OCI-LY3 (cell line): ENCODE measurements at regions not wholly inside any gene's neighbourhood (a gene's known extent, or its start where the extent isn't known, plus 50 kb on each side); places are given as distances from the start of the nearest gene placed in this dataset.

Experiments used
- H2AFZ ChIP-seq: fragments of 200-600, 300-600 bp; shearing (Covaris generic); 2 replicates; pipeline ENCODE4 v1.6.0; 2014; ENCODE audit warnings: antibody characterized with exemption, low read depth, low read length
- H3K27ac ChIP-seq: fragments of 200-600, 300-600 bp; sonication (generic); 2 replicates; pipeline ENCODE4 v1.5.1; 2014; ENCODE audit warnings: mild to moderate bottlenecking, low read length, moderate library complexity, mixed read lengths
- H3K27me3 ChIP-seq: fragments of 200-600, 300-600 bp; sonication (generic); 2 replicates; pipeline ENCODE4 v1.6.1; 2014; ENCODE audit warnings: low read depth, low read length, mixed read lengths
- H3K36me3 ChIP-seq: fragments of 200-600, 300-600 bp; sonication (generic); replicated peaks from 2 replicates; pipeline ENCODE3; 2014; ENCODE audit warnings: low read depth, low read length, mixed read lengths
- H3K4me1 ChIP-seq: fragments of 300-600, 200-600 bp; sonication (generic); 2 replicates; pipeline ENCODE4 v1.6.1; 2014; ENCODE audit warnings: low read length, mixed read lengths
- H3K4me2 ChIP-seq: fragments of 200-600, 300-600 bp; sonication (generic); 2 replicates; pipeline ENCODE4 v1.6.1; 2014; ENCODE audit warnings: low read length, mixed read lengths
- H3K4me3 ChIP-seq: fragments of 300-600, 200-600 bp; sonication (generic); 2 replicates; pipeline ENCODE4 v1.5.1; 2014; ENCODE audit warnings: antibody characterized with exemption, mild to moderate bottlenecking, low read length, moderate library complexity
- H3K79me2 ChIP-seq: fragments of 300-600, 200-600 bp; shearing (Covaris generic); 2 replicates; pipeline ENCODE4 v1.6.1; 2014; ENCODE audit warnings: mild to moderate bottlenecking, low read length, mixed read lengths
- H3K9ac ChIP-seq: fragments of 300-600, 200-600 bp; shearing (Covaris generic); 2 replicates; pipeline ENCODE4 v1.6.0; 2014; ENCODE audit warnings: mild to moderate bottlenecking, low read length, moderate library complexity
- H3K9me3 ChIP-seq: fragments of 200-600, 300-600 bp; shearing (Covaris generic); 2 replicates; pipeline ENCODE4 v1.6.1; 2014; ENCODE audit warnings: low read length, mixed read lengths; ENCODE audit not compliant: insufficient read depth
- H4K20me1 ChIP-seq: fragments of 200-600, 300-600 bp; sonication (generic); 2 replicates; pipeline ENCODE4 v1.6.1; 2016; ENCODE audit warnings: low read length, mixed read lengths; ENCODE audit not compliant: insufficient read depth
- EZH2phosphoT487 ChIP-seq: fragments of 200-600 bp; shearing (Covaris generic); IDR thresholded peaks from 2 replicates; pipeline ENCODE4 v1.6.1; 2018; ENCODE audit warnings: antibody characterized with exemption, mixed run types, low read depth
- TF ChIP-seq, protein P1 (sequence below): fragments of 200-600, 300-600 bp; sonication (generic); IDR thresholded peaks from 2 replicates; pipeline ENCODE4 v1.5.1; 2014; ENCODE audit warnings: antibody characterized with exemption, low read length, low read depth

DNA sequence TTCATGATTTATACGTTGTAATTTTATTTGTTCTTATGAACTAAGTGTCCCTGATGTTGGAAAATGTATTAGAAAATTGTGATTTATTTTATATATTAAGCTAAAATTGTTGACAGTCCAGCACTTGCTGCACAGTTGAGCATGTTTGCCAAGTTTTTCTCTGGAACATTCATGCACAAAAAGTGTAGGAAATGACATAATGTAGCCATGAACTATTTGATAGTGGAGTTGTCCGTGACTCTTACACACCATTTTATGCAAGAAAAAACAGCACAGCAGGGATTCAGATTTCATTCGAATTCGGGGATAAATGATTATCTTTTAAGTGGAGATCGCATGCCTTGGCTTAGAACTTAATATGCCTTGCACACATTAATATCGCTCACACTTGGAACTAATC is 708.6 kb upstream of the WWC1 start:
- Histone ChIP-seq H2AFZ (no peak overlapping the region), H3K27me3 (no peaks in the 10 kb centered on the region), H3K79me2 (no peaks in the 10 kb centered on the region), H3K9ac (no peak overlapping the region), H3K4me1 (no peaks in the 10 kb centered on the region), H3K4me2 (no peak overlapping the region), H3K4me3 (no peak overlapping the region), H3K36me3 (no peaks in the 10 kb centered on the region), H3K9me3 (no peaks in the 10 kb centered on the region), H4K20me1 (no peaks in the 10 kb centered on the region), H3K27ac (no peak overlapping the region)
- no peak for TF ChIP-seq EZH2phosphoT487
- TF ChIP-seq, protein P1, sequence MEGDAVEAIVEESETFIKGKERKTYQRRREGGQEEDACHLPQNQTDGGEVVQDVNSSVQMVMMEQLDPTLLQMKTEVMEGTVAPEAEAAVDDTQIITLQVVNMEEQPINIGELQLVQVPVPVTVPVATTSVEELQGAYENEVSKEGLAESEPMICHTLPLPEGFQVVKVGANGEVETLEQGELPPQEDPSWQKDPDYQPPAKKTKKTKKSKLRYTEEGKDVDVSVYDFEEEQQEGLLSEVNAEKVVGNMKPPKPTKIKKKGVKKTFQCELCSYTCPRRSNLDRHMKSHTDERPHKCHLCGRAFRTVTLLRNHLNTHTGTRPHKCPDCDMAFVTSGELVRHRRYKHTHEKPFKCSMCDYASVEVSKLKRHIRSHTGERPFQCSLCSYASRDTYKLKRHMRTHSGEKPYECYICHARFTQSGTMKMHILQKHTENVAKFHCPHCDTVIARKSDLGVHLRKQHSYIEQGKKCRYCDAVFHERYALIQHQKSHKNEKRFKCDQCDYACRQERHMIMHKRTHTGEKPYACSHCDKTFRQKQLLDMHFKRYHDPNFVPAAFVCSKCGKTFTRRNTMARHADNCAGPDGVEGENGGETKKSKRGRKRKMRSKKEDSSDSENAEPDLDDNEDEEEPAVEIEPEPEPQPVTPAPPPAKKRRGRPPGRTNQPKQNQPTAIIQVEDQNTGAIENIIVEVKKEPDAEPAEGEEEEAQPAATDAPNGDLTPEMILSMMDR = no peak

GRCh38 chr5:167585184-167585583 is 706.3 kb upstream of the WWC1 start:
- Histone ChIP-seq H4K20me1 (no peaks in the 10 kb centered on the region), H2AFZ (no peak overlapping the region), H3K36me3 (no peaks in the 10 kb centered on the region), H3K79me2 (no peaks in the 10 kb centered on the region), H3K4me3 (no peak overlapping the region), H3K9ac (no peak overlapping the region), H3K4me2 (no peak overlapping the region), H3K9me3 (no peaks in the 10 kb centered on the region), H3K4me1 (no peaks in the 10 kb centered on the region), H3K27me3 (no peaks in the 10 kb centered on the region), H3K27ac (no peak overlapping the region)
- no peak for TF ChIP-seq EZH2phosphoT487

DNA sequence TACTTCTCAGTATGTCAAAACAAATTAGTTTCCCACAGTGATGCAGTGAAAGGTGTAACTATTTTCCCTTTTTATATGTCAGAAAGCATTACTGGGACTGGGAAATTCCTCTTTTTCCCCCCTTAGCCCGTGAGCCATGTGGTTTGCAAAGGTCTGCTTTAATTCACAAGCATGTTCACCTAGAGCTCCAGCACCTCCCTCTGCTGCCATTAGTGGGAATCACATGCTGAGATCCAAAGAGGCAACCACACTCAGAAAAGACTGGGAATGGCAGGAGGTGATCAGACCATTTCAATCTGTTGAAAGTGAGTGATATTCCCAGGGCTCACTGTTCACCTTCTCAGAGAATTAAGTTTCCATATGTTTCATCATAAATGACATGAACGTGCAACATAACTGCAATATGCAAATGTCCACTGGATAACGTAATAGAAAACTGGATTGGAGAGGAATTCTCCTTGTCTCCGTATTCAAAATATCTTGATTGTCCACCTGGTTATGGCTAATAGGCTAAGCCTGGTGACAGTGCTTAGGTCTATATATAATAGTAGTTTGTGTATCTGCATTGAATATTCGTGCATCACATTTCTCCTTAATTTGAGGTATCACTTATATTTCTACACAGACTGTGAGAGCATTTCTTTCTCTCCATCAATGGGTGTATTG is 703.5 kb upstream of the WWC1 start:
- H3K4me1 ChIP-seq = no peaks in the 10 kb centered on the region
- no peaks in the 10 kb centered on the region for H3K79me2 ChIP-seq
- no peaks in the 10 kb centered on the region for H3K9me3 ChIP-seq
- H2AFZ ChIP-seq = no peak overlapping the region
- no peaks in the 10 kb centered on the region for H3K27me3 ChIP-seq
- TF ChIP-seq, protein P1 = no peak
- H4K20me1 ChIP-seq = no peaks in the 10 kb centered on the region
- H3K4me3 ChIP-seq = no peak overlapping the region
- no peak overlapping the region for H3K27ac ChIP-seq
- H3K36me3 ChIP-seq = no peaks in the 10 kb centered on the region
- no peak overlapping the region for H3K9ac ChIP-seq
- H3K4me2 ChIP-seq = no peak overlapping the region

DNA sequence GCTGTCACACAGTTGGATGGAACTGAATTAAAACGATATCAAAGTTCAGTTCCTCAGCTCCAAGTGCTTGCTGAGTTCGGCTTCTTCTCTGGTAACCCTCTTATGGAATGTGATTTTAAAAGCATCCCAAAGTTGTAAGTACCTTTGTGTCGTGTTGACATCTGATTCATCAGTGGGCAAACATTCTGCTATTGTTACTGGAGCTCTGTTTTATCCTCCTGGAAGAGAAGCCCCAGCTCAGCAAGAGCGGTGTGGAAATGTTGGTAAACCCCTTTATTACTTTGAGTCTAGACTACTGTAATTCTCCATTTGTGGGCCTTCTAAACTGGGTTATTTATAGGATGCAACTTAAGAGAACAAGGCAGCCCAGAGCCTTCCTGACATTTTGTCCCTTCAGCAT is 699.3 kb upstream of the WWC1 start:
- Histone ChIP-seq H3K36me3 (no peaks in the 10 kb centered on the region), H3K9me3 (no peaks in the 10 kb centered on the region), H3K27ac (no peak overlapping the region), H4K20me1 (no peaks in the 10 kb centered on the region), H2AFZ (no peak overlapping the region), H3K9ac (no peak overlapping the region), H3K27me3 (no peaks in the 10 kb centered on the region), H3K79me2 (no peaks in the 10 kb centered on the region), H3K4me2 (no peak overlapping the region), H3K4me1 (no peaks in the 10 kb centered on the region), H3K4me3 (no peak overlapping the region)
- TF ChIP-seq, protein P1 = no peak
- TF ChIP-seq EZH2phosphoT487 = no peak
